ENCODE measurements at regions not wholly inside any gene's neighbourhood (a gene's known extent, or its start where the extent isn't known, plus 50 kb on each side); places are given as distances from the start of the nearest gene placed in this dataset.

GRCh38 chr3:193851428-193851847 is 258.4 kb downstream of the OPA1 start:
- WGBS, 4 donors: 32 to 51% (median 35%) methylated on average over 3 of the region's 3 CpGs
- Histone ChIP-seq H3K27me3 (no peaks in the 10 kb centered on the region), H3K4me1 (replicated peaks in 1 of 2) (peaks cover 0 to 17% of the 10 kb centered on the region in 2 donors), H3K27ac (peak overlapping the region in 2 of 5 donors; percentile 30 to 50), H3K9me3 (replicated peaks in 1 of 3) (no peaks in the 10 kb centered on the region), H3K4me3 (no peak overlapping the region), H3K36me3 (replicated peaks in 1 of 2) (no peaks in the 10 kb centered on the region)
- peak in 1 of 7 donors; percentile 36 for DNase-seq
- intact Hi-C loops (cut with DNase I): no loop called here
- TF ChIP-seq POLR2A (IDR thresholded peaks at IDR 0.05) (no peak), CTCF (IDR thresholded peaks at IDR 0.05) (no peak)

- no peaks in the 10 kb centered on the region for H3K27me3 ChIP-seq
- 54 to 69% (median 58%) methylated on average over 13 of the region's 13 CpGs for WGBS, 4 donors
- intact Hi-C loops (cut with DNase I): no loop called here
These were observed 259.1 kb downstream of the OPA1 start for GRCh38 chr3:193851941-193852674.

GRCh38 chr3:193852901-193853300 is 259.9 kb downstream of the OPA1 start:
- WGBS, 4 donors: 79 to 90% (median 87%) methylated on average over 1 of the region's 1 CpG
- intact Hi-C loops (cut with DNase I): no loop called here
- no peaks in the 10 kb centered on the region for H3K36me3 ChIP-seq (replicated peaks in 1 of 2)
- H3K27me3 ChIP-seq: no peaks in the 10 kb centered on the region
- H3K4me1 ChIP-seq (replicated peaks in 1 of 2): peaks cover 0 to 17% of the 10 kb centered on the region in 2 donors
- no peaks in the 10 kb centered on the region for H3K9me3 ChIP-seq (replicated peaks in 1 of 3)
- no peak for TF ChIP-seq POLR2A (IDR thresholded peaks at IDR 0.05)
- TF ChIP-seq CTCF (IDR thresholded peaks at IDR 0.05): no peak
- no peak overlapping the region for H3K4me3 ChIP-seq
- DNase-seq: no peak
- H3K27ac ChIP-seq: peak overlapping the region in 1 of 5 donors; percentile 2

More at GRCh38 chr3:193851941-193852674, 259.1 kb downstream of the OPA1 start:
- TF ChIP-seq CTCF (IDR thresholded peaks at IDR 0.05): no peak
- TF ChIP-seq POLR2A (IDR thresholded peaks at IDR 0.05): no peak
- Histone ChIP-seq H3K27ac (peak overlapping the region in 2 of 5 donors; percentile 30 to 50), H3K36me3 (replicated peaks in 1 of 2) (no peaks in the 10 kb centered on the region), H3K9me3 (replicated peaks in 1 of 3) (no peaks in the 10 kb centered on the region), H3K4me3 (no peak overlapping the region), H3K4me1 (replicated peaks in 1 of 2) (peaks cover 0 to 17% of the 10 kb centered on the region in 2 donors)
- no peak for DNase-seq

- intact Hi-C loops (cut with DNase I): no loop called here
- Histone ChIP-seq H3K36me3 (replicated peaks in 1 of 2) (no peaks in the 10 kb centered on the region), H3K9me3 (replicated peaks in 1 of 3) (no peaks in the 10 kb centered on the region), H3K27ac (peak overlapping the region in 1 of 5 donors; percentile 2), H3K4me1 (replicated peaks in 1 of 2) (peaks cover 0 to 17% of the 10 kb centered on the region in 2 donors), H3K4me3 (no peak overlapping the region), H3K27me3 (no peaks in the 10 kb centered on the region)
- no peak for TF ChIP-seq POLR2A (IDR thresholded peaks at IDR 0.05)
- TF ChIP-seq CTCF (IDR thresholded peaks at IDR 0.05): no peak
- 63 to 74% (median 69%) methylated on average over 3 of the region's 3 CpGs for WGBS, 4 donors
- peak in 3 of 7 donors; percentile 19 to 62 (median 29) for DNase-seq
These were observed 260.7 kb downstream of the OPA1 start for GRCh38 chr3:193853511-193854219.

All from adrenal gland (tissue), 9 donors.